Bronchial epithelial cell (primary cell): ENCODE measurements at regions not wholly inside any gene's neighbourhood (a gene's known extent, or its start where the extent isn't known, plus 50 kb on each side); places are given as distances from the start of the nearest gene placed in this dataset.
"Not testable (repeated sequence)": the region's sequence is repeated elsewhere in the genome, so short reads cannot be mapped to it uniquely, and the experiment has no call there.

Source experiments
- DNase-seq: peaks from one replicate; pipeline ENCODE4 v3.0.0-alpha.2; 2010; ENCODE audit warnings: low read depth
- FAIRE-seq: peaks from 2 replicates; lab custom pipeline; 2011; peaks lifted over from hg19 to GRCh38; lab: Jason Lieb, UNC
- H3K27me3 ChIP-seq: 2 replicates; pipeline ENCODE4 v1.5.1; 2011; ENCODE audit warnings: low read length; ENCODE audit not compliant: control insufficient read depth, insufficient read depth
- H3K36me3 ChIP-seq: 2 replicates; pipeline ENCODE4 v1.5.1; 2011; ENCODE audit warnings: low read length; ENCODE audit not compliant: control insufficient read depth, insufficient read depth
- H3K4me3 ChIP-seq: 2 replicates; pipeline ENCODE4 v1.5.1; 2011; ENCODE audit warnings: mild to moderate bottlenecking, low read depth, low read length, control low read depth
- TF ChIP-seq, protein P1 (sequence below): IDR thresholded peaks from 2 replicates; pipeline ENCODE4 v1.5.1; 2011; ENCODE audit warnings: mild to moderate bottlenecking, moderate library complexity, low read length, control low read depth, inconsistent platforms; ENCODE audit not compliant: insufficient read depth, severe bottlenecking

DNA sequence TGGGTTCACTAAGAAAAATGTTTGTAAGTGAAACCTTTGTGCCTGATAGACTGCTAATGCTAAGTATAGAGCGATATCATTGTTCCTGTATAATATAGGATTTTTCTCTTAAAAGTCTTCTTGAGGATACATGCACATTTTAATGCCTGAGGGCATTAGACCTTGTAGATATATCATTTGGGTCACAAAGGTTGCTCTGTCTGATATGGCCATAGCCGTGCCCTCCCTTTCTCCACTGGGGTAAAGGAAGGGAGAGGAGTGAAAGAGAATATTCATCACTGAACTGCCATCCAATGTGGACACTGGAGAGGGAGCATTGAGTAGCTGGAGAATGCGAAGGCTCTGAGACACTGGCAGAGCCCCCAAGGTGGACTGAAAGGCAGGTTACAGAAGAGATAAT lies 442.2 kb upstream of the SPTLC3 start:
- Histone ChIP-seq H3K27me3 (no peaks in the 10 kb centered on the region), H3K36me3 (no peaks in the 10 kb centered on the region), H3K4me3 (no peak overlapping the region)
- TF ChIP-seq, protein P1, sequence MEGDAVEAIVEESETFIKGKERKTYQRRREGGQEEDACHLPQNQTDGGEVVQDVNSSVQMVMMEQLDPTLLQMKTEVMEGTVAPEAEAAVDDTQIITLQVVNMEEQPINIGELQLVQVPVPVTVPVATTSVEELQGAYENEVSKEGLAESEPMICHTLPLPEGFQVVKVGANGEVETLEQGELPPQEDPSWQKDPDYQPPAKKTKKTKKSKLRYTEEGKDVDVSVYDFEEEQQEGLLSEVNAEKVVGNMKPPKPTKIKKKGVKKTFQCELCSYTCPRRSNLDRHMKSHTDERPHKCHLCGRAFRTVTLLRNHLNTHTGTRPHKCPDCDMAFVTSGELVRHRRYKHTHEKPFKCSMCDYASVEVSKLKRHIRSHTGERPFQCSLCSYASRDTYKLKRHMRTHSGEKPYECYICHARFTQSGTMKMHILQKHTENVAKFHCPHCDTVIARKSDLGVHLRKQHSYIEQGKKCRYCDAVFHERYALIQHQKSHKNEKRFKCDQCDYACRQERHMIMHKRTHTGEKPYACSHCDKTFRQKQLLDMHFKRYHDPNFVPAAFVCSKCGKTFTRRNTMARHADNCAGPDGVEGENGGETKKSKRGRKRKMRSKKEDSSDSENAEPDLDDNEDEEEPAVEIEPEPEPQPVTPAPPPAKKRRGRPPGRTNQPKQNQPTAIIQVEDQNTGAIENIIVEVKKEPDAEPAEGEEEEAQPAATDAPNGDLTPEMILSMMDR, result no peak
- DNase-seq (no peak), FAIRE-seq (no peak)

DNA sequence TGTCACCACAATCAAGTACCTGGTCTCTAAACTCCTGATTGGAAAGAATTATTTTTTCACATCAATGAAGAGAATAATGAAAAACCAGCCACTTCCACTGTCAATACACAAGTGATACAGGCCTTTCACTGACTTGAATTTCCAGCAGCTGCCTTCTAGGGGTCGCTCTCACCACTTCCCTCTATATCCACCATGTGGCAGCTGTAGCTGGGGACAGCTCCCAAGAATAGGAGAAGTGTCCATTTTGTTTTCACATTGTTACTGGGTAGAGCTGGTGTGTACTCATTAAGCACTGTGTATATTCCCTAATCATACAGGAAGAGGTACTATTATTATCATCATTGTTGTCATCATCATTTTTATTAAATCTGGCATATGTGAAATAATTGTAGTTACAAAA lies 438.4 kb upstream of the SPTLC3 start:
- Histone ChIP-seq H3K27me3 (no peaks in the 10 kb centered on the region), H3K36me3 (no peaks in the 10 kb centered on the region), H3K4me3 (no peak overlapping the region)
- no peak for FAIRE-seq
- peak; percentile 31 for DNase-seq
- TF ChIP-seq, protein P1, result peak; percentile 55

DNA sequence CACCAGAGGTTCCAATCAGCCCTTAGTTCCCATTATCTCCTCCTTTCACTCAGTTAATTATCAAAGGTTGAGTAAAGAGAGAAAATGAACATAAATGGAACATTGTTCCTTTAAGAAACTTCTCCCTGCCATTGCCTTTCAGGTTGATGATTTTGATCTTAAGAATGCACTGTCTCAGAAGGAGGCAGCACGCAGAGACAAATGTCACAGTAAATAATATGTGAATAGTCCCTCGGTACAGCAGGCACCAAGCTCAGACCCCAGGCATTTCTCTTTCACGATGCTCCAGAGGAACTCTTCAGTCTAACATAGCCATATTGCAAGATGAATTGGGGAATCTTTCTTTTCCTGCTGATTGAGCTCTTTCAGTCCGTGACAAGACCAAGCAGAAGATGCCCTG lies 435.3 kb upstream of the SPTLC3 start:
- Histone ChIP-seq H3K4me3 (no peak overlapping the region), H3K27me3 (no peaks in the 10 kb centered on the region), H3K36me3 (no peaks in the 10 kb centered on the region)
- TF ChIP-seq, protein P1, result no peak
- DNase-seq (no peak), FAIRE-seq (no peak)

DNA sequence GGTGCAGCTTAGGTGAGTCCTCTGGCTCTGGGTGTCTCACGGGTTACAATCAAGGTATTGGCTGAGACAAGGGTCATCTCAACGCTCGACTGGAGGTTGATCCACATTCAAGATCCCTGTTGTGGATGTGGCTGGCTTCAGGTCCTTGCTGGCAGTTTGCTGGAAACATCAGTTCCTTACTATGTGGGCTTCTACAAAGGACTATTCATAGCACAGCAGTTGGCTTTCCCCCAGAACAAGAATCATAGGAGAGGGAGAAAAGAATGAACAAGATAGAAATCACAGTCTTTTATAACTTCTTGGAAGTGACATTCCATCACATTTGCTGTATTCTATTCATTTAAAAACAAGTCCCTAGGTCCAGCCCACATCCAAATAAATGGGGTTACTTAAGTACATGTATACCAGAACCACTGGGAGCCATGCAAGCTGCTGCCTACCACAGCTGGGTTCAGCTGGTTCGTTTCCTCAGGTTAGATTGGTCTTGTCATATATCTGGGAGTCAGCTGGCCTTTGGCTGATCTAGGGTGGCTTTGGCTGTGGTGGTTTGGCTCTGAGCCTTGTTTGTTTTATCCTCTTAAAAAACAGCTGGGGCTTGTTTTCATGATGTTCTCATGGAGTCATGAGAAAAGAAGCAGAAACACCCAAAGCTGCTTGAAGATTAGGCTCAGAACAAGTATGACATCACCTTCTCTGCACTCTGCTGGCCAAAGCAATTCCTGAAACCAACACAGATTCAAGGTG lies 433.2 kb upstream of the SPTLC3 start:
- TF ChIP-seq, protein P1, result no peak
- DNase-seq (peak; percentile 34), FAIRE-seq (no peak)
- H3K36me3 ChIP-seq, result no peaks in the 10 kb centered on the region
- no peak overlapping the region for H3K4me3 ChIP-seq
- no peaks in the 10 kb centered on the region for H3K27me3 ChIP-seq

DNA sequence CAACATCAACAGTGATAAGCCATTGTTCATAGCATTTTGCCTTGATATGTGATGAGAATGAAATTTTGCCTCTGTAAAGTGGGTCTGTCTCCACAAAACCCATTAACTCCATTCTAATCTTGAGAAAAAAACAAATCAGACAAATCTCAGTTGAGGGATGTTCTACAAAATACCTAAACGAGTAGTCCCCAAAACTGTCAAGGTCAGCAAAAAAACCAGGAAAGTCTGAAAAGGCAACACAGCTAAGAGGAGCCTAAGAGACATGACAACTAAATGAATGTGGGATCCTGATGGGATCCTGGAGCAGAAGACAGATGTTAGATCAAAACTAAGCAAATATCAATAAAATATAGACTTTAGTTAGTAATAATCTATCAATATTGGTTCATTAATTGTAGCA lies 431.6 kb upstream of the SPTLC3 start:
- H3K4me3 ChIP-seq, result no peak overlapping the region
- no peak for FAIRE-seq
- DNase-seq, result no peak
- TF ChIP-seq, protein P1, result no peak
- H3K36me3 ChIP-seq, result no peaks in the 10 kb centered on the region
- no peaks in the 10 kb centered on the region for H3K27me3 ChIP-seq

DNA sequence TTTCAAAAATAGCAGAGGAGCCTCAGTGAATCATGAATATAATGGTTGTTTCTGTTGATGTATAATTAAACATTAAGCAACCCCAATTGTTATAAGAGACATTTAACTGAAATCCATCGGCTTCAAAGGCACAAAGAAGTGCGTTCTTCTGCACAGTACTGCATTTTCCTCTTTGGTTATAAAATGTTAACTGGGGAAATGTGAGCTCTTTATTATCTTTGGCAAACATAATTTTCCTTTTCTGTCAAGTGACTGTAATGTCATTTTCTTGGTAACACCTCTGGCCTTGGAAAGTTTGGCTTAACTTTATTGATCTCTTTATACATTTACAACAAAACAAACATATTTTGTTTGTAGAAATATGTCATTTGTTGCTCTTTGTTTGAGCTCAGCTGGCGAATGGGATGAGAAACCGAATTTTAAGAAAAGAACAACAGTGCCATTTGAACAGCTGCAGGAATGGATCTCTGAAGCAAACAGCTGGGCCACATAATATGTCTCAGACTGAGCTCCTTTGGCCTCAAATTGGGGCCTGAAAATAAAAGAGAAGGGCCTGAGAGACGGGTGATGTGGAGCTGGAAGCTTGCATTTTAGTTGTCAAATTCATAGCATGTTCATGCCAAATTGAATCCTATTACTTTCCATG lies 427.0 kb upstream of the SPTLC3 start:
- no peak overlapping the region for H3K4me3 ChIP-seq
- no peak for DNase-seq
- TF ChIP-seq, protein P1, result no peak
- no peaks in the 10 kb centered on the region for H3K27me3 ChIP-seq
- H3K36me3 ChIP-seq, result no peaks in the 10 kb centered on the region
- FAIRE-seq, result no peak

DNA sequence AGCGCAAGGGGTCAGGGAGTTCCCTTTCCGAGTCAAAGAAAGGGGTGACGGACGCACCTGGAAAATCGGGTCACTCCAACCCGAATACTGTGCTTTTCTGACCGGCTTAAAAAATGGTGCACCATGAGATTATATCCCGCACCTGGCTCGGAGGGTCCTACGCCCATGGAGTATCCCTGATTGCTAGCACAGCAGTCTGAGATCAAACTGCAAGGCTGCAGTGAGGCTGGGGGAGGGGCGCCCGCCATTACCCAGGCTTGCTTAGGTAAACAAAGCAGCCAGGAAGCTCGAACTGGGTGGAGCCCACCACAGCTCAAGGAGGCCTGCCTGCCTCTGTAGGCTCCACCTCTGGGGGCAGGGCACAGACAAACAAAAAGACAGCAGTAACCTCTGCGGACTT lies 426.1 kb upstream of the SPTLC3 start:
- not testable (repeated sequence) for H3K4me3 ChIP-seq, DNase-seq, H3K27me3 ChIP-seq, H3K36me3 ChIP-seq, FAIRE-seq
